HG03342 (cell line): ENCODE measurements at regions not wholly inside any gene's neighbourhood (a gene's known extent, or its start where the extent isn't known, plus 50 kb on each side); places are given as distances from the start of the nearest gene placed in this dataset.

Experiments used
- ATAC-seq: cut with Tn5 transposase; IDR thresholded peaks from one replicate; pipeline ENCODE4 v1.9.1; 2021; ENCODE audit warnings: mild to moderate bottlenecking, moderate library complexity; ENCODE audit not compliant: unreplicated experiment

- ATAC-seq = peak; percentile 55
These were observed 58.2 kb downstream of the HSD3B1 start for GRCh38 chr1:119565131-119565772.

- ATAC-seq = no peak
These were observed 62.1 kb downstream of the HSD3B1 start for GRCh38 chr1:119569095-119569494.
